ENCODE measurements at regions not wholly inside any gene's neighbourhood (a gene's known extent, or its start where the extent isn't known, plus 50 kb on each side); places are given as distances from the start of the nearest gene placed in this dataset.
"Not testable (repeated sequence)": the region's sequence is repeated elsewhere in the genome, so short reads cannot be mapped to it uniquely, and the experiment has no call there.

DNA sequence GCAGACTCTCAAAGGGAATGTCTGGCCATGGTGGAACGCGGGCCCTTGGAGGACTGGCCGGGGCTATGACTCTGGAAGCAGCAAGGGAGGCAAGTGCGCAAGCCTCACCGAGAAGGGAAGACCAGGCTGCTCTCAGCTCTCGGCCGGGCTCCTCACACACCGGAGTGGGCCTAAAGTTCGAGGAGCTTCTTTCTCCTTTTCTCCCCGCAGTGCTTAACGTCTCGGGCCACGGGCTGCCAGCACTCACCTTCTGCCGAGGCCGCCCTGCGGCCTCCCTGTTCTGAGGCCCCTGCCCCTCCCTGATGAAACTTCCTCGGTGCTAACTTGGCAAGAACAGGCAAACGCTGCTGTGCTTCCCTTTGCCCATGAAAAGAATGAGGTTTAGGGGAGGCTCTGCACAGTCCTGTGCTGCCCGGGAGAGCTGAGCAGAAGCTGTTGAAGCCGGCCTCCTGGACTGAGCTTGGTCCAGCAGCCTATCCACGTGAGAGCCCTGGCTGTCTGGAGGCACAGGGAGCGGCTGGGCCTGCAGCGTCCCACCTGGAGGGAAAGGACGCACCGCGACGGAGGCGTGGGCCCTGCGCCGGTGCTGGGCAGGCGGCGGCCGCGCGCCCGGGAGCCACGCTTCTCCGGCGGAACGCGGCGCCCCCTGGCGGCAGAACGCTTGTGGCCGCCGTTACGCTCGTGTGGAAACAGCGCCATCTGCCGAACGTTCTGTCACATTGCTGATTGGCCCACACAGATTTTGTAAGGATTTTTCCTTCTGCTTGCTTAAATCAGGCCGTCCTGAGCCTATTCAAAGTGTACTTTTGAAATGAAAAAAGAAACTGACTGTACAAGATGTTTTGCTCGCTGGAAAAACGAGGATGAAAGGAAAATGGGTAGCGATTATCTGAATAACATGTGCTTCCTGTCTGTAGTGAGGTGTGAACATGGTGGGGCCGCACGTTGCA lies 65.0 kb upstream of the TMEM45B start:
- intact Hi-C loops (cut with DNase I) = loop anchor here (1.0 to 10.0 kb wide), 5 partner anchors 374 to 866 kb away; no protein-coding TSS in a partner anchor
- DNase-seq = peak; percentile 45 to 96 (median 73)

DNA sequence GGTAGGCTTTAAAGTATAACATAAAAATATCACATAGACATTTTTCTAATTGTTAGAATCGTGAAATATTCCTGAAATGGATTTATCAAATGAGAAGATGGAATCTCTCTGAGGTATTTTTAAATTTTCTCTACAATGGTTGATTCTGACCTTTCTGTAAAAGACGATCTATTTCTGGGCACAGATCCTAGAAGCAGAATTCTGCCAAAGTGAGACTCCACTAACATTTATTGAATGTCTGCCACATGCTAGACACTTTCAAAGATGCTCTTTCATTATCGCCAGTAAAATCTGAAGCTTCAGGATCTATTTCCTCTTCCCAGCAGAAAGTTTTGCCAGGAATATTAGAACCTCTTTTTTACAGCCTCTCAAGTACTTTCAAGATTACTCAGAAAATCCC lies 64.1 kb upstream of the TMEM45B start:
- intact Hi-C loops (cut with DNase I) = loop anchor here (2.0 to 10.0 kb wide), 4 partner anchors 375 to 867 kb away; no protein-coding TSS in a partner anchor
- DNase-seq = no peak

DNA sequence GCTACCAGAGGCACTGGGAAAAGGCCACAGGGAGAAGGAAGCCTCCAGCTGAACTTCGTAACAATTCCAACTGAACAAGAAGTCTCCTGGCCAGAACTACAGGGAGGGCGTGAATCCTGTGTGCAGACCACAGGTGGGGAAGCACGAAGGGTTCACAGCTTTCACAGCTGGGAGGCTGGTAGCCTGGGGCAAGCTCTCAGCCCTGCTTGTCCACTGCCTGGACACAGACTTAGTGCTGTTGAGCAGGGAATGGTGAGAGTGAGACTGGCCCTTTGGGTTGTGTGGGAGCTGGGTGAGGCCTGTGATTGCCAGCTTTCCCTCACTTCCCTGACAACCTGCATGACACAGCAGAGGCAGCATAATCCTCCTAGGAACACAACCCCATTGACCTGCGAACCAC lies 52.1 kb upstream of the TMEM45B start:
- DNase-seq; intact Hi-C loops (cut with DNase I): not testable (repeated sequence)

DNA sequence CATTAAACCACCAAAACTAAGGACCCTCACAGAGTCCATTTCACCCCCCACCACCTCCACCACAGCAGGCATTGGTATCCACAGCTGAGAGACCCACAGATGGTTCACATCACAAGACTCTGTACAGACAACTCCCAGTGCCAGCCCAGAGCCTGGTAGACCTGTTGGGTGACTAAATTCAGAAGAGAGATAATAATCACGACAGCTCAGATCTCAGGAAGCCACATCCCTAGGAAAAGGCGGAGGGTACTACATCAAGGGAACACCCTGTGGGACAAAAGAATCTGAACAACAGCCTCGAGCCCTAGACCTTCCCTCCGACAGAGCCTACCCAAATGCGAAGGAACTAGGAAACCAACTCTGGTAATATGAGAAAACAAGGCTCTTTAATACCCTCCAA lies 51.4 kb upstream of the TMEM45B start:
- DNase-seq; intact Hi-C loops (cut with DNase I): not testable (repeated sequence)
